GM23338 (cell line): ENCODE measurements at regions not wholly inside any gene's neighbourhood (a gene's known extent, or its start where the extent isn't known, plus 50 kb on each side); places are given as distances from the start of the nearest gene placed in this dataset.

Experiments used
- CTCF ChIP-seq, 2 experiments: fragments of 200-600 bp in 1 of 2; sonication (generic) in 1 of 2; conservative IDR thresholded peaks; 2 replicates each; pipeline versions ENCODE4 v1.5.1 to v1.6.1; 2016 to 2017; ENCODE audit warnings: antibody characterized with exemption in 2 of 2, low read depth in 2 of 2, mild to moderate bottlenecking in 2 of 2, moderate library complexity in 1 of 2
- EZH2 ChIP-seq: fragments of 200-600 bp; sonication (generic); IDR thresholded peaks from one replicate; pipeline ENCODE4 v1.8.0; 2017; ENCODE audit warnings: antibody characterized with exemption, mild to moderate bottlenecking, low read depth; ENCODE audit not compliant: unreplicated experiment
- EZH2phosphoT487 ChIP-seq: fragments of 200-600 bp; sonication (generic); IDR thresholded peaks from one replicate; pipeline ENCODE4 v1.8.1; 2018; ENCODE audit warnings: antibody characterized with exemption; ENCODE audit not compliant: unreplicated experiment
- JUNB ChIP-seq: IDR thresholded peaks from one replicate; pipeline ENCODE4 v1.6.1; 2016; ENCODE audit warnings: antibody characterized with exemption; ENCODE audit not compliant: unreplicated experiment
- POLR2AphosphoS5 ChIP-seq: IDR thresholded peaks from 2 replicates; pipeline ENCODE4 v1.6.1; 2016; ENCODE audit warnings: antibody characterized with exemption, low read depth
- REST ChIP-seq: IDR thresholded peaks from one replicate; pipeline ENCODE4 v1.6.1; 2018; ENCODE audit warnings: antibody characterized with exemption; ENCODE audit not compliant: unreplicated experiment

GRCh38 chrX:21194526-21194925, 179.7 kb upstream of the CNKSR2 start:
- TF ChIP-seq CTCF (conservative IDR thresholded peaks at IDR 0.05; ENCODE audit: low read depth in 2 of 2) (no peak), JUNB (no peak), POLR2AphosphoS5 (no peak), REST (no peak), EZH2phosphoT487 (no peak), EZH2 (no peak)
